GM12878 (cell line): ENCODE measurements at regions not wholly inside any gene's neighbourhood (a gene's known extent, or its start where the extent isn't known, plus 50 kb on each side); places are given as distances from the start of the nearest gene placed in this dataset.

ENCODE experiments used
- ATAC-seq: fragments of 200-7000 bp; cut with Tn5 transposase; 3 replicates; pipeline ENCODE4 v1.9.1; 2020; ENCODE audit warnings: mild to moderate bottlenecking, moderate library complexity
- BruUV-seq: library from RNA; stranded (reverse); fragments of 400-500 nt; replicated peaks from 2 replicates; lab custom pipeline; 2021; lab: Mats Ljungman, UMichigan
- CTCF ChIA-PET: fragments of 300-600 bp; sonication (Branson Sonifier 250); formaldehyde crosslinking; extraction: SDS; loops from one replicate; lab custom pipeline; 2021; ENCODE audit warnings: inconsistent platforms; lab: Yijun Ruan, JAX
- POLR2A ChIA-PET: fragments of 350-600 bp; formaldehyde crosslinking; extraction: SDS; loops from one replicate; lab custom pipeline; 2021; ENCODE audit warnings: inconsistent platforms; lab: Charles Lee
- RAD21 ChIA-PET: fragments of 300-600 bp; sonication (Branson Sonifier 250); formaldehyde crosslinking; loops from one replicate; lab custom pipeline; 2023; ENCODE audit warnings: antibody characterized with exemption; ENCODE audit not compliant: unreplicated experiment; lab: Charles Lee
- SMC1A ChIA-PET: fragments of 300-600 bp; sonication (Branson Sonifier 250); formaldehyde crosslinking; loops from one replicate; lab custom pipeline; 2023; ENCODE audit not compliant: unreplicated experiment, uncharacterized antibody; lab: Charles Lee
- DNase-seq: peaks from one replicate; pipeline ENCODE4 v3.0.0-alpha.2; 2011; ENCODE audit warnings: low read depth, low spot score
- FAIRE-seq: peaks from 3 replicates; lab custom pipeline; 2011; peaks lifted over from hg19 to GRCh38; lab: Jason Lieb, UNC
- H2AFZ ChIP-seq: 2 replicates; pipeline ENCODE4 v1.6.0; 2011; ENCODE audit warnings: low read depth, low read length, control low read depth; ENCODE audit not compliant: control insufficient read depth
- H3K27ac ChIP-seq: 2 replicates; pipeline ENCODE4 v1.5.1; 2011; ENCODE audit warnings: control low read depth; ENCODE audit not compliant: control insufficient read depth, insufficient read depth
- H3K27me3 ChIP-seq, 2 experiments: replicated peaks in 1 of 2; 2 replicates each; pipeline versions ENCODE4 v1.6.0 to v1.6.1; 2011; ENCODE audit warnings: low read length in 1 of 2; ENCODE audit not compliant: control insufficient read depth in 2 of 2, insufficient read depth in 2 of 2
- H3K36me3 ChIP-seq, 2 experiments: 2 replicates each; pipeline ENCODE4 v1.5.1; 2011; ENCODE audit warnings: low read length in 1 of 2; ENCODE audit not compliant: control insufficient read depth in 2 of 2, insufficient read depth in 2 of 2
- H3K4me1 ChIP-seq: 2 replicates; pipeline ENCODE4 v1.6.1; 2011; ENCODE audit warnings: mild to moderate bottlenecking, low read length, moderate library complexity, mixed read lengths; ENCODE audit not compliant: control insufficient read depth, insufficient read depth
- H3K4me2 ChIP-seq: 2 replicates; pipeline ENCODE4 v1.6.0; 2011; ENCODE audit warnings: control low read depth; ENCODE audit not compliant: control insufficient read depth, insufficient read depth
- H3K4me3 ChIP-seq: fragments of 200-600 bp; sonication (generic); 2 replicates; pipeline ENCODE4 v1.5.1; 2016
- H3K79me2 ChIP-seq: 2 replicates; pipeline ENCODE4 v1.6.0; 2011; ENCODE audit warnings: low read length; ENCODE audit not compliant: control insufficient read depth, insufficient read depth
- H3K9ac ChIP-seq: 2 replicates; pipeline ENCODE4 v1.8.0; 2011; ENCODE audit warnings: low read length, control low read depth, mixed read lengths; ENCODE audit not compliant: control insufficient read depth, insufficient read depth
- H3K9me3 ChIP-seq: replicated peaks from 3 replicates; pipeline ENCODE4 v1.5.1; 2011; ENCODE audit warnings: mild to moderate bottlenecking, low read length; ENCODE audit not compliant: control insufficient read depth, insufficient read depth
- H4K20me1 ChIP-seq: 2 replicates; pipeline ENCODE4 v1.6.0; 2011; ENCODE audit not compliant: control insufficient read depth, insufficient read depth
- BRCA1 ChIP-seq: IDR thresholded peaks from 2 replicates; pipeline ENCODE4 v1.6.1; 2011; ENCODE audit warnings: low read depth, low read length, improper control_type of control experiment
- CEBPZ ChIP-seq: fragments of 150-350 bp; IDR thresholded peaks from 2 replicates; pipeline ENCODE4 v1.6.1; 2016; ENCODE audit warnings: low read depth, low read length
- CREM ChIP-seq: IDR thresholded peaks from 2 replicates; pipeline ENCODE4 v1.6.1; 2014; ENCODE audit warnings: antibody characterized with exemption, low read depth
- GABPA ChIP-seq: IDR thresholded peaks from 2 replicates; pipeline ENCODE4 v1.6.1; 2014; ENCODE audit warnings: antibody characterized with exemption, low read depth, mild to moderate bottlenecking, inconsistent platforms
- HDAC2 ChIP-seq: fragments of 200-600 bp; sonication (generic); IDR thresholded peaks from 2 replicates; pipeline ENCODE4 v1.6.1; 2017
- MYB ChIP-seq: fragments of 150-350 bp; IDR thresholded peaks from 2 replicates; pipeline ENCODE4 v1.6.1; 2014; ENCODE audit warnings: mild to moderate bottlenecking, low read depth, low read length, borderline replicate concordance
- NFYA ChIP-seq: IDR thresholded peaks from 2 replicates; pipeline ENCODE4 v1.6.1; 2011; ENCODE audit warnings: low read depth, mild to moderate bottlenecking, low read length, improper control_type of control experiment, borderline replicate concordance
- PKNOX1 ChIP-seq: fragments of 450-650 bp; IDR thresholded peaks from 2 replicates; pipeline ENCODE4 v1.6.1; 2016; ENCODE audit warnings: mild to moderate bottlenecking
- RAD51 ChIP-seq: fragments of 450-650 bp; IDR thresholded peaks from 2 replicates; pipeline ENCODE4 v1.6.1; 2016; ENCODE audit warnings: moderate library complexity, mild to moderate bottlenecking, inconsistent platforms
- RCOR1 ChIP-seq: conservative IDR thresholded peaks from 2 replicates; pipeline ENCODE4 v1.6.1; 2012; ENCODE audit warnings: low read depth, low read length, improper control_type of control experiment
- TCF7 ChIP-seq: IDR thresholded peaks from 2 replicates; pipeline ENCODE4 v1.6.1; 2014; ENCODE audit warnings: antibody characterized with exemption, borderline replicate concordance
- ZBTB40 ChIP-seq: fragments of 450-650 bp; IDR thresholded peaks from 2 replicates; pipeline ENCODE4 v1.6.1; 2016; ENCODE audit warnings: mild to moderate bottlenecking, moderate library complexity, borderline replicate concordance
- WGBS: methylation state at CpG from one replicate; pipeline ENCODE4 v1.1.6; 2016; ENCODE audit warnings: low lambda C conversion rate; ENCODE audit not compliant: insufficient replicate concordance, insufficient coverage; ENCODE audit errors: missing lambda C conversion rate; 5-methylcytosine and 5-hydroxymethylcytosine counted together
- in situ Hi-C: fragments of 300-500 bp; cut with MboI; formaldehyde crosslinking; loops from 9 replicates; pipeline ENCODE4 v1.14.3; 2018; ENCODE audit warnings: mixed read lengths
- intact Hi-C: fragments of 100-400 bp; cut with micrococcal nuclease; formaldehyde crosslinking; loops from one replicate; pipeline ENCODE4 v1.14.2; 2022; ENCODE audit not compliant: unreplicated experiment

- ChIA-PET RAD21 (no interaction called here), SMC1A (no interaction called here), POLR2A (no interaction called here)
- H3K4me3 ChIP-seq = no peak overlapping the region
- DNase-seq (no peak), FAIRE-seq (no peak)
- no peak overlapping the region for H3K9ac ChIP-seq
- no peaks in the 10 kb centered on the region for H3K79me2 ChIP-seq
- WGBS = 75% methylated on average over 21 of the region's 43 CpGs
- H3K36me3 ChIP-seq = no peaks in the 10 kb centered on the region
- H3K27ac ChIP-seq = no peak overlapping the region
- no TSS peak for BruUV-seq
- TF ChIP-seq MYB = no peak
- TF ChIP-seq CREM = no peak
- no peak for TF ChIP-seq ZBTB40
- no peak for TF ChIP-seq BRCA1
- TF ChIP-seq TCF7 = no peak
- no peak for TF ChIP-seq CEBPZ
- no peak for TF ChIP-seq GABPA
- no peak for TF ChIP-seq PKNOX1
- TF ChIP-seq RCOR1 = no peak
- TF ChIP-seq RAD51 = no peak
- no peak for TF ChIP-seq HDAC2
- no peak for TF ChIP-seq NFYA
- TF ChIP-seq, all 136 proteins: peak for 0
- no peak for ATAC-seq
- Histone ChIP-seq H2AFZ (no peak overlapping the region), H3K4me1 (no peaks in the 10 kb centered on the region), H3K9me3 (no peaks in the 10 kb centered on the region; the same call in 2 of the 3 replicates), H3K4me2 (no peak overlapping the region), H4K20me1 (no peaks in the 10 kb centered on the region), H3K27me3 (peaks cover 0 to 5% of the 10 kb centered on the region in 2 experiments; a peak in 2 of 4 replicates)
- intact Hi-C loops (no loop called here), in situ Hi-C loops (no loop called here)
- CTCF ChIA-PET = no interaction called here
These were observed 80.8 kb downstream of the ZNF467 start for GRCh38 chr7:149692557-149692982.
